GM18502 (cell line): ENCODE measurements at regions not wholly inside any gene's neighbourhood (a gene's known extent, or its start where the extent isn't known, plus 50 kb on each side); places are given as distances from the start of the nearest gene placed in this dataset.
"Not testable (repeated sequence)": the region's sequence is repeated elsewhere in the genome, so short reads cannot be mapped to it uniquely, and the experiment has no call there.

Experiments used
- ATAC-seq: cut with Tn5 transposase; IDR thresholded peaks from one replicate; pipeline ENCODE4 v1.9.1; 2021; ENCODE audit warnings: mild to moderate bottlenecking; ENCODE audit not compliant: unreplicated experiment, poor library complexity

DNA sequence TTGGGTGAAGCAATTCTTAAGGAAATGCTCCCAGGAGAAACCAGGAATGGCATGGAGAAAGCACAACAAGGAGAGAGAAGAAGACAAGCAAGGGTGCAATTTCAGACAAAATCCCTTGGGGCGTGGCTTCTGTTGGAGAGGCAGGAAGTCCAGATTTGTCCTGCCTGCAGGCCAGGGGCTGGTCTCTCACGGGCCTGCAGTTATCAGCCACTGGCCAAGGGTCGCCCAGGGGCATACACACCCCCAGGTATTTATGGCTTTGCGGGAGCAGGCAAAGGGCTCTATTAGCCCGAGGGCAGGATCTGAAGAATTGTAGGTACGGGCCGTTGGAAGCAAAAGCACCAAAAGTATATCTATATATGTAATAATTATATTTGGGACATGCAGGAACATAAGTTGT, 87.7 kb downstream of the IYD start:
- ATAC-seq: no peak

DNA sequence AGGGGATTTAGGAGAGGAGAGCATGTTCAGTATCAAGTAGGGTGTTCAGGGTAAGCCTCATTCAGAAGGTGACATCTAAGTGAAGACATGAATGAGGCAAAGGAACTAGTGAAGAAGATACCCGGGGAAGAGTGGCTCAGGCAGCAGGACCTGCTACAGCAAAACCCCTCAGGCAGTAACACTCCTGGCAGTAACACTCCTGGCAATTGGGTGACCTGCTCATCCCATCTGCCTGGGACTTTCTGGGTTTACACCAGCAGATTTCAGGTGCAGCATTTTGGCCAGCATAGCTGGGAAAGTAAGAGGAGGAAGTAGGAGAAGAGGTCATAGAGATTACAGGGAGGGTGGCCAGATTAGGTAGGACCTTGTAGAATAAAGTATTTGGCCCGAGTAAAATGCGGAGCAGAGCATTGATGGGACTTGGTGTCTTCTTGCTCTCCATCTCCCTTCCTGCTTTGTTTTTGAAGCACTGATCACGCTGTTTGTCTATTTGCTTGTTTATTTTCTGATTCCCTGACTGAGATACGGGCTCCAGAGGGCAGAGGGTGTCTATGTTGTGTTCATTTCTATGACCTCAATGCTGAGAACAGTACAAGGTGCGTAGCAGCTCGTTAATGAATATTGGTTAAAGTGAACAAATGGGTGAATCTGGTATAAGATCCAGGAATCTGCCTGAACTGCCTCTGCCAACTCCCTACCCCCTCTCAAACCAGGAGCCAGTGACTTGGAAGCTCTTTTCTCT, 88.3 kb downstream of the IYD start:
- no peak for ATAC-seq

DNA sequence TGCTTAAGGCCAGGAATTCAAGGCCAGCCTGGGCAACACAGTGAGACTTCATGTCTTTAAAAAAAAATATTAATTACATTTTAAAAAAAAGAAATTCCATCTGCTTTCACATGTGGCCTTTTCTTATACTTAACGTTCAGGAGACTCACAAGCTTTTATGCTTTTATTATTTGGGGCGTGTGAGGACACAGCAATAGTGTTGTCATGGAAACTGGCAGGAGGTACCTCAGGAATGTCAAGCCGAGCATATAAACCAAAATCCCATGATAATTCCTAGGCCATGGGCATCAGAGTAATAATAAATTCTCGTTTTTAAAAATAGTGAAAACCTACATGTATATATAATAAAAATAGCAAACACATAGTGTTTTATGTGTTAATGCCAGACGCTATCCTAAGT, 89.8 kb downstream of the IYD start:
- no peak for ATAC-seq

DNA sequence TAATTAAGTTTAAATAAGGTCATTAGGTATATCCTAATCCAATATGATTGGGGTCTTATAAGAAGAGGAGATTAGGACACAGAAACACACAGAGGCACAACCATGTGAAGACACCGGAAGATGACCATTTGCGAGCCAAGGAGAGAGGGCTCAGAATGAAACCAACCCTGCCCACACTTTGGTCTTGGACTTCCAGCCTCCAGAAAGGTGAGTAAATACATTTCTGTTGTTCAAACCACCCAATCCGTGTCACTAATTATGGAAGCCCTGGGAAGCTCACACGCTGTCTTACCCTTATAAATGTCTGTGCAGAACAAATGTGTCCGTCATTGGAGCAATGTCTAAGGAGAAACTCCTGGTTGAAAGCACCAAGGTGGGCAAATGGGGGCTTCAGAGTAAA, 95.0 kb downstream of the IYD start:
- no peak for ATAC-seq

DNA sequence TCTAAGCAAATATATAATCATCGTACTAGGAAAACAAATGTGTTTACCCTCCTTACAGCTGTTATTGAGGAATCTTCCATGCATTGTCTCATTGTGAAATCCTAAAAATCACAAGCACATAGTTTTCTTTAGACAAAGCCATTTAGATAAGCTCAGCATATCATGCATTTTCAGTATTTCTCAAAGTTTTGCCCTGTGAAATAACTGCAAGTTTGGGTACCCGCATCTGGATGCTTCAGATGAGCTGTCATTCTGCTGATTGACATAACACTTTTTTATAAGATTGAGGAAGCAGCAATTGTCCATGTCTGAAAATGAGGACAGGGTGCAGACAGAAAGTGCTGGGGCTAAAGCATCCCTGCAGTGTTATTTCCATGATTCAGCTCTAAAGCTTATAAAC, 96.2 kb downstream of the IYD start:
- no peak for ATAC-seq

DNA sequence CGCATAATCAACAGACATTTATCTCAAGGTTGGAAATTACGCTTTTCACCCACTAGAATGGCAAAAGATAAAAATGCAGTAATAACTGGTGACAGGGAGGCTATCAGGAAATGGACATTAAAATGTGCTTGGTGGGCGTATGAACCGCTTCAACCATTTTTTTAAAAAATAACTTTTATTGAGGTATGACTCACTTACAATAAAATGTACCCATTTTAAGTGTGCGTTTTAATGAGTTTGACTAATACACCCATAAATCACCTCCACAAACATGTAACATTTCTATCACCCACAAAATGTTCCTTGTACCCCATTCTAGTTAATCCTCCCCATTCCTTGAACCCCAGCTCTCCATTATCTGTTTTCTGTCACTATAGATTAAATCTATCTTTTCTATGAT, 96.8 kb downstream of the IYD start:
- ATAC-seq: no peak

DNA sequence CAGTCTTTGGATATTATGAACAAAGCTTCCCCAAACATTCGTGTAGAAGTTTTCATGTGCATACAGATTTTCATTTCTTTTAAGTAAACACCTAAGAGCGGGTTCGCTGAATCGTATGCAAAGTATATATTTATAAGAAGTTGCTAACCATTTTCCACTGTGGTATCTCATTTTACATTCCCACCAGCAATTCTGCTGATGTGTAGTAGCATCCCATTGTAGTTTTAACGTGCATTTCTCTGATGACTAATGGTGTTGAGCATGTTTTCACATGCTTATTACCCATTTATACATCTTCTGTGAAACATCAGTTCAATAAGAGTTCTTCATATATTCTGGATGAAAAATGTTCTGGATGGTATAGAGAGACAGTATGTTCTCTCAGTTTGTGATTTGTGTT, 97.4 kb downstream of the IYD start:
- ATAC-seq: no peak

DNA sequence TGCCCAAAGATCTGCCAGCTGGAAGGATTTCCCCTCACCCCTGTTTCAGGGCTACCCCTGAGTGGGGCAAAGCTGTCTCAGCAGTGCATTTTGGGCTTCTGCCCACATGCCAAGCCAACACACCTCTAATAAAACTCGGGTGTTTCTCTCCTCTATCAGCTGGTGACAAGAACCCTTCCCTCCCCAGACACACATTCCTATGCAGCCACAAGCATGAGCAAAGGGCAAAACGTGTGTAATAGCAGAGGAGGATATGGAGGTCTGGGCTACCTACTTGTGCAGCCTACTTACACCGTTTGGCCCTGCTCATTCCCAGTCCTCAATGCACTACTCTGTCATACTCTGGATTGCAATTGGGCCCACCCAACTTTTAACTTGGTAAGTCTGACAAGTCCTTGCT, 101.3 kb downstream of the IYD start:
- ATAC-seq: no peak

DNA sequence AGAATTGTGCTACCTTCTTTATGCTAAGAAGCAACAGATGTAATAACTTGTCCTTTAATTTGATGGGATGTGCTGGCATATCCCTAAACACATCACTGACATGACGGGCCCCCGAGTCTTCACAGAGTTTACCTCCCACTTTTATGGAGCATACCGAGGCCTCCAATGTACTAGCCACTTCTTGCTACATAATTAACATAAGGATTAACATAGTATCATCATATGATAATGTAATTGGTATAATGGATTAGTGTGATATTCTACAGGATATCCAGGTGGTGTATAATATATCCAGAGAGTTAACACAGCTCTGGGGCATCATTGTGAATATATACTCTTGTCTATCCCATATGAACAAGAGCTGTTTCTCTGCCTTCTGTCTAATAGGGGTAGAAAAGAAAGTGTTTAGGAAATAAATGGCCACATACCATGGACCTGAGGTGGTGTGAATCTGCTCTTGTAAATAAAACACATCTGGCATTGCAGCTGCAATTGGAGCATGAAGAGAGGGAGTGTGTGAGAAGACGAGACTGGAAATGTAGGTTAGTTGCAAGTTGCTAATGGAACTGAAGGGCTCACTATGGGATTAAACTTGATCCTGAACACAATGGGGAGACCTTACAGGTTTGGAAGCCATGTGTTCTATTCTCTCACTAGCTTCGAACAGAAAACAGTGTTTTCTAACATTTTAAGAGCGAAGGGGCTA, 102.3 kb downstream of the IYD start:
- no peak for ATAC-seq

DNA sequence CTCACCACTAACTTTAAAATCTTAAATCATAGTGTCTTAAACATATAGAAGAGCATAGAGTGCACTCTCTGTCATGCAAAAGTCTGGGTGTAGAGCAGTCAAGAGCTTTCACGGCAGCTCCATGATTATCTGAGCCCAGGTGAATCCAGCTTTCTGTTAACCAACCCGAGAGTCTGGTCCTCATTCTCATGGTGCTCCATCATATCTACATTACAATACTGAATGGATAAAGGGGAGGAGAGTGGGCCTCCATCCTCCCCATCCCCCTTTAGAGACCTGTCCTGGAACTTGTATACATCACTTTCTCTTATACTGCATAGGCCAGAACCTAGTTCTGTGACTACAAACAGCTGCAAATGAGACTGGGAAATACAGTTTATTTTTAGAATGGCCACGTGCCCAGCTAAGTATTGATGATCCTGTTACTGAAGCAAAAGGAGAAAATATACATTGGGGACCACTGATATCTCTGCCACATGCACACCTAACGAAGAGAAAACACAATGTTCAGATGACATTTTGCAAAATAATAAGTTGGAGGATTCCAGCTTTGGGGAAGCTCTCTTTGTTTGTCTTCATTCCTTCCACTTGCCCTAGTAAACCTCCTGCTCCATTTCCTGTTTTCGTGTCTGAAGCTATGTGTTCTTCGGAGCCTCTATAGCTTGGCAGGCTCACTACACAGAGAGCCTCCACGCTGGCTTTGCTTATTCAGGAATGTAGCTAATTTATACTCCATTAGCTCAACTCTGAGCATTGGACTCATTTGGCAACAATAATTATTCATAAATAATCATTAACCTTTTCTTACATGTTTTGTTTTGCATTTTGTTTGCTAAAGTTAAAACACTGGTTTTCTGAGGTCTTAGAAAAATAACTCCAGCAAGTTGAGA, 110.1 kb downstream of the IYD start:
- no peak for ATAC-seq

DNA sequence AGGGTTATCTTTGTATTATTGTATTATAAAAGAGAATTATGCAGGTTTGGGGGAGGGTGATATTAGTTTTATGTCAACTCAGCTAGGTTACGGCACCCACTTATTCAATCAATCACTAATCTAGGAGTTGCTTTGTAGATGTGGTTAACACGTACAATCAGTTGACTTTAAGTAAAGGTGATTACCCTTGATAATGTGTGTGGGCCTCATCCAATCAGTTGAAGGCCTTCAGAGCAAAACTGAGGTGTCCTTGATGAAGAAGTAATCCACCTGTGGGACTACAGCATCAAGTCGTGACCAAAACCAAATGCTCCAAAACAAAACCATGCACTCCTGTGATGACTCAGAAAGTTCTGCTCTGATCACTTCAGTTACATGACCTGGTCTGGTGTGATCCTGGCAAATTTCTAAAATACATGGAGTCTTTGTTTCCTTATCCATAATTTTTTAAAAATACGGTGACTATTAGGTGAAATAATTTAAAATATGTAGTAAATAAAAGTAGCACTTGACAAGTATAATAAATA, 114.1 kb downstream of the IYD start:
- no peak for ATAC-seq

DNA sequence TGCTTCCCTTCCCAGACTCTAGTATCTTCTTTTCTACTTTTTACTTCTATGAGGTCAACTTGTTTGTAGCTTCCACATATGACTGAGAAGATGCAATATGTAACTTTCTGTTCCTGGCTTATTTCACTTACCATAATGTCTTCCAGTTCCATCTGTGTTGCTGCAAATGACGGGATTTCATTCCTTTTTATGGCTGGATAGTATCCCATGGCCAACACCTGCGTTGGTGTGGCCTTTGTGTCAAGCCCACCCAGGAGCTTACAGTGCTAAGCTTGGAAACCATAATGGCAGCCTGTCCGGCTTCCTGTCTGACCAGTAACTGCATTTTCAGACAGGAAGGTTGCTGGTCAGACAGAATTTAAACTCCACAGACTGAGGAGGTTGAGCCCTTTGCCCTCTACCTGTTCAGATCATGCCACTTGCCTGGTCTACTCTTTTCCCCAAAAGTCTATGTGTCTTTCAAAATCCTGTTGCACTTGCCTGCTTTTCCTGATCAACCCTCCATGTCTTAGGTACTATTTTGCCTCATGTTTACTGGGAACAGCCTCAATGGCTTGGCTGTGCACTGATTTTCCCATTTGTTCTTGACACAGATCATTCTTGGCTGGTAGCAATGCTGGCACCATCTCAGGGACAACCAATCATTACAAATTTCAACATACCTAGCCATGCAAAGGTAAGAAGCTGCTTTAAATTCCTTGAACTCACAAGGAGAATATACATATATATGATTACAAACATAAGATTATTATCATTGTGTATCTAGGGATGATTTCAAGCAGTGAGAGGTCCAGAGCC, 114.3 kb upstream of the PLEKHG1 start:
- ATAC-seq: no peak

DNA sequence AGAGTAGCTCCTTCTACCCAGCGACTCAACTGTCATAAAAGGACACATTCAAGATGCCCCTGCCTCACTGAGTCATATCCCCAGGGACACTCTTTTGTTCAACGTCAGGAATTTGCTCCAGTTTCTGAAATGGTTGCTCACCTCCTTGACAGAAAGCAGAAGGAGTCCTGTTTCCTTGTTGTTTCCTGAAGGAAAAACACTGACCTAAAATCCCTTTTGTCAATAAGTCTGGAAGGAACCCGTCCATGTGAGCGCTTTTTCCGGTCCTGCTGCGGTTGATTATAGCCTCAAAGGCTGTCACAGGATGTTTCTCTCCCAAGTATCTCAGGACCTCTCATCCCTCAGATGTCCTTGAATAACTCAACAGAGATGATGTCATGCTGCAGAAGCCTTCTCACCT, 113.6 kb upstream of the PLEKHG1 start:
- no peak for ATAC-seq

DNA sequence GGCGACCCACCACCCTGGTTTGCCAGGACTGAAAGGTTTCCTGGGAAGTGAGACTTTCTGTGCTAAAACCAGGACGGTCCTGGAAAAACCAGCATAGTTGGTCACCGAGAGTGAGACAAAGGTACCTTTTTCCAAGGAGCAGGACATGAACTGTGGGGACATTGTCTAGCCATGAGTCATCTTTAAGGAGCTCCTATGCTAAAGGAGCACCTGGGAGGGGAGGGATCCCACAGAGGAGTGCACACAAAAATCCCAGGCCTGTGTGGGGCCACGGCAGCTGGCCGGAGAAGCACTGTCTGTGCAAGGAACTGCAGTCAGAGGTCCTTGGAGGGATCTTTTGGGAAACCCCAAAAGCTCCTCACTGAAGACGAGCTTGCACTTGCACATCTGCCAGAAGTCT, 109.1 kb upstream of the PLEKHG1 start:
- no peak for ATAC-seq

DNA sequence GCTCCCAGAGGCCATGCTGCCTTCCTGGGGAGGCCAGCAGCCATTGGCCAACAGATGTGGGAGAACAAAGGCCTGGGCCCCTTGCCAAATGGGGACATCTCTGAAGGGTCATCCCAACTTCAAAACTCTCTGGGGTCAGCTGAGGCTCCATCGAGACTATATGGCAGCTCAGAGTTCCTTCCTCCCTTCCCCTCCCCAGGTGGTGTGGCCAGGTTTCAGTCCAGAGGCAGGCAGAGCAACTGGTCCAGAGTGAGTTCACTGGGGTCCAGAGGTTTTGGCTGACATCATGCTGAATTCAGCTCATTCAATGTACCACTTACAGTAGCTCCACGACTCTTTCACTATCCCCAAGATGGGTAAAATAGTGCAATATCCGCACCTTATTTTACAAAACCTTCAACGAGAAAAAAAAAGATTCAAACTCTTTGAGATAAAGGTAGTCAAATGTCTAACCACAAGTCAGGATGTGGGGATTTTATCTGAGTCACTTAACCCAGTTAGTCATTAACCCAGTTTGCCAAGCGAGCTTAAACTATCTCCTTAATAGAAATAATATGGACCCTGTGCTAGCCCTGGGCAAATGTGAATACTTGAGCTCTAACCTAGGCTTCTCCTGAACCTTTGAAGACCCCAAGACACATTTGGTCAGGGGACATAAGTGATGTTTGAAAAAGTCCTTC, 108.4 kb upstream of the PLEKHG1 start:
- ATAC-seq: peak; percentile 88

DNA sequence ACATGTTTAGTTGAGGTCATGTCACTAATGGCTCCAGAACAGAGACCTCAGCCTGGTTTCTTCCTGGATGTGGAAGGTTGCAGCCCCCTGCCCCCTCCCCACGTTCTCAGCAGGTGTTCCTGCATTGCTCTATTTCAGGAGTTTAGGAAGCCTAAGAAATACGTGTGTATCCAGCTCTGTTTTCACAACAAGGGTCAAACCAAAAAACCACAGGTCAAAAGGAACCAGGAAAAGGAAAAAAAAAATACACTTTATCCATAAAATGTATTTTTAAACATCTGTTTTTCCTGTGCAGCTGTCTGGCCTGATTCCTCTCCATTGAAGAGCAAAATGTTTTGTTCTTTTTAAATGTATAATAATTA, 107.9 kb upstream of the PLEKHG1 start:
- peak; percentile 18 for ATAC-seq

DNA sequence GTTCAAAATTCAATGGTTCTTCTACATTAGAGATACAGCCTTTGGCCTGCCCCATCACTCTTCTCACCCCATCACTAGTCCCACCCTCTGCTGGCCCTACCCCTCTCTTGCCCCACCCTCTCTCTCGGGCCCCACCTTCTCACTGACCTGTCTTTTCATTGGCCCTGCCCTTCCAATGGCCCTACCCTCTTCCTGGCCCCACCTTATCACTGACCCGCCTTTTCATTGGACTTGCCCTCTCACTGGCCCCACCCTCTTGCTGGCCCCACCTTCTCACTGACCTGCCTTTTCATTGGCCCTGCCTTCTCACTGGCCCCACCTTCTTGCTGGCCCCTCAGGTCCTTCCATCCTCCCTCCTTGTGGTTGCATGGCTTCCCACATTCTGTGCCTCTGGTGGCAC, 107.2 kb upstream of the PLEKHG1 start:
- no peak for ATAC-seq

DNA sequence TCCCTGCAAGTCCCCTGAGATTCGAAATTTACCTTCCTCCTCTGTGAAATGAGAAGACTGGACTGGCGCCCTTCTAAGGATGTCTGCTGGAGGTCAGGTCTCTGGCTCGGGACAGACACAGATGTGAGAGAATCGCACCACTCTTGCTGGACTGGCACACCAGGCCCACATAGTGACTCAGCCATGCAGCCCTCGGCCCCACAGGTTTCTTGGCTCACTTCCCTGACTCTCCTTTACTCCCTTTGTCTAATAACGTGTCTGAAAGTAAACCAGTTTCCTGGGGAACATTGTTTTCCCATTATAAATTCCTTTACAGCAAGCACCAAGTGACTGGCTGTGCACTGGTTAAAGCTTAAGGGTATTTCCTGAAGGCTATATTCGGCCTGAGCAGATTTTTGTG, 106.7 kb upstream of the PLEKHG1 start:
- no peak for ATAC-seq

DNA sequence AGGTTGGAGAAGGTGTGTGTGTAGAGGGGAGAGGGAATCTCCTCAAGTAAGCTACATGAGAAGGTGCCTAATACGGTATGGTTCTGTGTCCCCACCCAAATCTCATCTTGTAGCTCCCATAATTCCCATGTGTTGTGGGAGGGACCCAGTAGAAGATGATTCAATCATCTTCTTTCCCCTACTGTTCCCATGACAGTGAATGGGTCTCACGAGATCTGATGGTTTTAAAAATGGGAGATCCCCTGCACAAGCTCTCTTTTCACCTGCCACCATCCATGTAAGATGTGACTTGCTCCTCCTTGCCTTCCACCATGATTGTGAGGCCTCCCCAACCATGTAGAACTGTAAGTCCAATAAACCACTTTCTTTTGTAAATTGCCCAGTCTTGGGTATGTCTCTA, 106.1 kb upstream of the PLEKHG1 start:
- ATAC-seq: not testable (repeated sequence)

DNA sequence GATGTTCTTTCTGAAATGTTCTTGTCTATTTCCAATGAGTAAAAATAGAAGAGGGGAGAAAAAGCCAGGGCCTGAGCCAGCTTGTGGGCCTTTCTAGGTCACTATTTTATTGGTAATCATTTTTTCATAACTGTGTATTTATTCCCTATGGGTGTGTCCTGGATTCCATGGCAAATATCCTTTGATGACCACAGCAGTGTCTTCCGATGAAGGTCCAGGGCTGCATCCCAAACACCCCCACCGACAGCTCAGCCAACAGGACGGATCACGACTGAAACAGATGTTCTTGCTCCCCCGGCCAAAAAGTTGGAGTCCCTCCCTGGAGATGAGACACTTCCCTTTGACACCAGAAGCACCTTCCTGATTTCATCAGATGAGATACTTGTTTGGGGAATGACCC, 105.4 kb upstream of the PLEKHG1 start:
- no peak for ATAC-seq
